DMS79 treated with DMSO at 0.1 percent for 48 hours (cell line): ENCODE measurements at regions not wholly inside any gene's neighbourhood (a gene's known extent, or its start where the extent isn't known, plus 50 kb on each side); places are given as distances from the start of the nearest gene placed in this dataset.
"Not testable (repeated sequence)": the region's sequence is repeated elsewhere in the genome, so short reads cannot be mapped to it uniquely, and the experiment has no call there.

Source experiments
- DNase-seq: peaks from one replicate; lab custom pipeline; 2025; lab: John Stamatoyannopoulos, UW

DNA sequence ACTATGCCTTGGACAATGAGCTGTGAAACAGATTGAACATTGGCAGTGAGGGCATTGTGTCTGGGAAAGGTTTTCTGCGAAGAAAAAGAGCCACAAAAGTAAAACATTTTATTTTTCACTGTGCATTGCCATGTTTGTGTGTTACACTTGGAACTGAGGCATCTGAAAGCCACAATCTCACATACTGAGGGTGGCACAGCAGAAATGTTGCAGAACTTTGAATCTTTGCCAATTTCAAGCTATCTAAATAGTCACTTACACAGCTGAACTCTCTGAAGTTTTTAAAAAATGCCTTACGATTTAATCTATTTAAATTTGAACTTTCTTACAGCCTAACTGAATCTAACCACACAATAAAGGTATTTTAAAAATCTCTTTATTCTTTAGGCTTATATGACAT, 154.1 kb upstream of the GRM7 start:
- no peak for DNase-seq

DNA sequence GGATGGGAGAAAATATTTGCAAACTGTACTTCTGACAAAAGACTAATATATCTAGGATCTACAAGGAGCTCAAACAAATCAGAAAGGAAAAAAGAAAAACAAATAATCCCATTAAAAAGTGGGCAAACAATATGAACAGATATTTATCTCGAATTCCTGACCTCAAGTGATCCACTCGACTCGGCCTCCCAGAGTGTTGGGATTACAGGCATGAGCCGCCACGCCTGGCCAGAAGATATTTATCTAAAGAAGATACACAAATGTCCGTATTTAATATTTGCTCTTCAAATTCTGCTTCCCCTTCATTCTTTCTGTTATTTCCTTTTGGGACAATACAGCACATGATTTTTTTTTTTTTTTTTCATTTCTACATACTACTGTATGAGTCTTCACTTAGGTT, 151.7 kb upstream of the GRM7 start:
- no peak for DNase-seq

DNA sequence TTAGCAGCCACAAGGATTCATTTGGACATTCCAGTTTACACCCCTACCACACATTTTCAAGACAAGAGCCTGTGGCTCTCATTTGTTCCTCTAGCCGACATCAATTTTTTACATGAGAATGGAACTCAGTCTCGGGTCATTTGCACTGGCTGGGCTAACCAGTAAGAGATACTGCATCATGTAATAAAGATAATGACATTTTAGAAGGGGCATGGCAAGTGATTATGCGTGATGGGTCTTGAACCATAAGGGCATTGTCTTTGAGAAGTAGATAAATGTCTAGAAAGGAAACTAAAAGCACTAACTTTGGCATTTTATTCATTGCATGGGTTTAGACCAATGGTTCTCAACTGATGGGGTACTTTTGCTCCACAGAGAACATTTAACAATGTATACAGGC, 146.0 kb upstream of the GRM7 start:
- no peak for DNase-seq

GRCh38 chr3:6716420-6716819, 144.5 kb upstream of the GRM7 start:
- no peak for DNase-seq

DNA sequence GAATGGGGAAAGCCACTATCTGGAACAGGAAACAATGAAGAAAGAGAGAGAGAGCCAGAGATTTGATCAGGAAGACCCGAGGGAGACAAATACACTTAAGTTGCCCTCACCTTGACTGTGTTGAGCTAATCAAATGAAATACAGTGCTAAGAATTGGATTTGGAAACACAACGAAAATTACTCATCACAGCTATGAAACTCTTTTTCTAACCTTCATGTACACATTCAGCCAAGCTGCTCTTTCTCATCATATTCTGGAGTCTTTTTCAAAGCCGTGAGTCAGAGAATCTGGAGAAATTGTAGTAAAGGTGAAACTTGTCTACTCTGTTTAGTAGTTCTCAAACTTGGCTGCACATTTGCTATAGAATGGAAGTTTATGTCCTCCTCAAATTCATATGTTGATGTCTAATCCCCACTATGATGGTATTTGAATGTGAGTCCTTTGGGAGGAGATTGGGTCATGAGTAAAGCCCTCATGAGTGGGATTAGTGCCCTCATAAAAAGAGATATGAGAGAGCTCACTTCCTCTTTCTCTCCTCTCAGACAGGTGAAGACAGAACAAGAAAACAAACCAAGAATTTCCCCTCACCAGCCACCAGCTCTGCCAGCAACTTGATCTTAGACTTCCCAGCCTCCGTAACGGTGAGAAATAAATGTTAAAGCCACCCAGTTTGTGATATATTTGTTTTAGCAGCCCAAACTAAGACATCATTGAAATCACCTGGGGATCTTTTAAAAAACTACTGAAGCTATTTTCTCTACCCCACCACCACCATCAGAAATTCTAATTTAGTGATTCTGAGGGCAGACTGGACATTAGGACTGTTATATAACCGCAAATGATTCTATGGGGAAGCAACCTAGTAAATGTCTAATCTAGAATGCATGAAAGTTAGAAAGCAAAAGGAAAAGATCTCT, 143.6 kb upstream of the GRM7 start:
- no peak for DNase-seq

DNA sequence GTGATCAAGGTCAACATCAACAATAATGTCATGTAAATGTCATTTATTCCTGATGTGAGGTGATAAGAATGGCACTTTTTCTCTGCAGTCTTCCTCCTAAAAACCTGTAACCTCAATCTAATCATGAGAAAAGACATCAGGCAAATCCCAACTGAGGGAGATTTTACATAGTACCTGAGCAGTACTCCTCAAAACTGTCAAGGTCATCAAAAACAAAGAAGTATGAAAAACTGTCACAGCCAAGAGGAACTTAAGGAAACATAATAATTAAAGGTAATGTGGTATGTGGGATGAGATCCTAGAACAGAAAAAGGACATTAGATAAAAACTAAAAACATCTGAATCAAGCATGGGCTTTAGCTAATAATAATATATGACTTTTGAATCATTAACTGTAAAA, 140.9 kb upstream of the GRM7 start:
- DNase-seq: no peak

DNA sequence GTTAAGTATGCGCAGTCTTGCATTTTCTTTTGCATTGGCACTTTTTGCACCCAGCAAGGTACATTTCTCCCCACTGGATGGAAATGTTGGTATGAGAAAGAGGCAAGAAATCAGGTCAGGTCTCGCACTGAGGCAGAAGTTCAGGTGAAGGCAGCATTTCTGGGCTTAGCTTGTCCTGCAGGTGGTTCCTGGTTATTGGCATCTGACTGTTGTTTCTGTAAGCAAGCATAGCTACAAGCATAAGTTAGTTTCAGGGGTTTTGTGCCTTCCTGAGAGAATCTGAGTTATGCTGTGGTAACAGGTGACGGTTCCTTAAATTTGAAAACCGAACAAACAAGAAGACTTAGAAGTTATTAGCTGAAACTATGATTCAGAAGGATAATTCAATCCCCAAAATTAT, 139.4 kb upstream of the GRM7 start:
- no peak for DNase-seq

DNA sequence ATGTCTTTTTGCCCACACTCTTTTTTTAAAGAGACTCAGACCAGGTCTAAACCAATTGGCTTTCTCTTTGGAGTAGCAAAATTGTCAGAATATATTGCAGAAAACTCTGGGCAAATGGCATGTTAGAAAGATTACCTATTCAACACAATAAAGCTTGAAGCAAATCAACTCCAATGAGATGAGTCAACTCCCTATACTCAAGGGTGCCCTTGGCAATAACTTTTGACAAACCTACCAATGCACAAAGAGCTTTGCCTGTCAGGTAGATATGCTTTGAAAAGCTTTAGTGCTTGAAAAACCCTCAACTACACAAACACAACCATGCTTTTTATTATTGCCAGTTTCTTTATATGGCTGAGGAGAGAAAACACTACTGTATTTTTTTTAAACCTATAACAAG, 137.7 kb upstream of the GRM7 start:
- no peak for DNase-seq

GRCh38 chr3:6726811-6727210, 134.1 kb upstream of the GRM7 start:
- DNase-seq: no peak

DNA sequence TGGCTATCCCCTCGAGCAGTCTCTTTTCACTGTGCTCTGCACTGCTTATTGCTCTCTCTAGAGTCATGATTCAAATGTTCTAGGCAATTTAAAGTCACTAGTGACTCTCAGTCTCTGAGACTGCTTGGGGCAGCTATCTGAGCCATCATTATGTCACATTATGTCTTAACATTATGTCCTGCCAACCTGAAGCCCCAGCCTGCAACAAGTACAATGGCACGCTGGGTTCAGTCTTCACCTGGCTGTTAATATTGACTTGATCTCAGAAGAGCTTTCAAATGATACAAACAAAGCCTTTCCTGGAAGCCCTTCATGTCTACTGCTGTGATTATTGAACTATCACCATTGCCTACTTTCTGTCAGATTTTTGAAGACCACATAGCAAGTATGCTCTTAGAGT, 128.1 kb upstream of the GRM7 start:
- DNase-seq: no peak

DNA sequence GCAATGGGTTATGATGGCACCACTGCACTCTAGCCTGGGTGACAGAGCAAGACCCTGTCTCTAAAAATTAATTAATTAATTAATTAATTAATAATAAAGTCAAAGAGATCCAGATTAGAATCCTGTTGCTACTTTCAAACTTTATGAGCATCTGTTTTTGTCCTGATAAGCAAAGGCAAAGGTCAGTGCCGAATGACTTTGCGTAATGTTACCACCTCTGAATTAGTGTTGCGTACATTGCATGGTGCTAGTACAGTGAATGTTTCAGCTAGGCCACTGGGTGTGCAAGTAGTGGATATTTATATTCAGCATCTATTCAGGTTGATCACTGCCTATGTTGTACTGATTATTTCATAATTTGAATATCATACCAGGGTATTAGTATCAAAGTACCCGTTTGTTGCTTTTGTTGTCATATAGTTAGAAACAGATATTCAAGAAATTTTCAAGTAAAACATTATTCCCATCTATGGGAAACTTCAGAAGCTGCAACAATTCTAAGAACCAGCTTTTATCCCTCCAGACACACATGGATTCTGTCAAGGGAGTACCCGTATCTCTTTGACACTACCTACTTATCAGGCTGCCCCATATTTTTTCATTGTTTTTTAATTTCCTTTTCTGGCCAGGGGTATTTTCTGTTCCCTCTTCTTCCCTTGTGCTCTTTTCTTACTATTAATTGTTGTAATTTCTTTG, 127.1 kb upstream of the GRM7 start:
- DNase-seq: no peak

DNA sequence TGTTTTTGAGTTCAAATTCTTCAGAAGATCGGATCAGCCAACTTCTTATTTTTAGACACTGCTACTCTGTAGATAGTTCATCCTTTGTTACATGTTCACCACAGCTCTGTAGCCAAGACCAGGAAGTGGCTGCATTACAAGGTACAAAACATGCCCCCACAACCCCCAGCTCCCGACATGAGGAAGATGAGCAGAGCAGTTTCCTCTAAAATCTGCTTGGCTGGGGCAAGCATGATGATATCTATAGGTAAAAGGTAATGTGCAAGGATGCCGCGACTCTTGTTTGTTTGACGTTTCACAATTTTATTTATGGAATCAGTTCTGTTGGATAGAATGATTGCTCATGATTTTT, 126.5 kb upstream of the GRM7 start:
- DNase-seq: no peak

GRCh38 chr3:6736836-6737629, 123.9 kb upstream of the GRM7 start:
- no peak for DNase-seq

DNA sequence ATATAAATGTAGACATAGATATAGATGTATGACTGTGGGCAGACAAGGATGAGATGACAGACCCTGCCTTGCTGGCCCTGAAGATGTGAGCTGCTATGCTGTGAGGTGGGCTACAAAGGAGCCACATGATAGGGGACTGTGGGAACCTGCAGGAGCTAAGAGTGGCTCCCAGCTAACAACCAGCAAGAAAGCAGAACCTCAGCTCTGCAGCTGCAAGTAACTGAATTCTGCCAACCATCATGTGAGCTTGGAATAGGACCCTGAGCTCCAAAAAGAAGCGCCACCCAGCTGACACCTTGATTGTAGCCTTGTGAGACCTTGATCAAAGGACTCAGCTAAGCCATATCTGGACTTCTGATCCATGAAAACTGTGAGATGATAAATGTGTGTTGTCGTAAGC, 123.3 kb upstream of the GRM7 start:
- DNase-seq: no peak

DNA sequence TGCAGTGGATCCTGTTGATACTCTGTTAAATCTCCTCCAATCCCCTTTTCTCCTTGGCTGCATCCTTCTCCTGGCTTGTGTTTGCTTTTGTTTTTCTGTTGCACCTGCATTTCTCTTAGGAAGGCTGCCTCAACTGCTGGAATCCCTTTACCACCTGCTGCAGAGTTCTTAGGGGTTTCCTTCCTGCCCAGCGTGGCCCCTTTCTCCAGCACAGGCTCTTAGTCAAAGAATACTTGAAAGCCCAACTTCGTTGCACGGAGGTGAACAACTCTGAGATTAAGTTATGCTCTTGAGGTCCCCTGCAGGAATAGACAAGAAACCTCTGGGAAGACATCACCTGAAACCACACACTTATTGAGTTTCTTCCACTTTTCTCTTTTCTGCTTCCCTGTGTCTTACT, 121.6 kb upstream of the GRM7 start:
- DNase-seq: no peak

GRCh38 chr3:6743067-6743720, 117.7 kb upstream of the GRM7 start:
- DNase-seq: no peak

DNA sequence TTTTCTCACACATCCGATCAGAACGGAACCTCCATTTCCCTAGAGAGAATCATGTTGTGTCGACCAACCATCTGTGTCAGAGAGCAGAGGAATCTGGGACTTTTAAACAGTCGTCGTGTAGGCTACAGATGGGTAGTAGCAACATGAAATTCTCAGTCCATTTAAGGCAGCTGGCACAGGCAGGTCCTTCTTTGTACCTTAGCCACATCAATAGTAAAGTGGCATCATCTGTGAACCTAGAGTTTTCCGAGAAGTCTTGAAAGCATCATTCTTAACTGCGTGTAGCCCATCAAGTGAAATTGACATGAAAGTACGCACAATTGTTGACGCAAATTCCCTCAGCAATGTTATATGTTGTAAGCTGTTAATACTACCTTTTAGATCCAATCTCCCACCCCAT, 114.5 kb upstream of the GRM7 start:
- no peak for DNase-seq

DNA sequence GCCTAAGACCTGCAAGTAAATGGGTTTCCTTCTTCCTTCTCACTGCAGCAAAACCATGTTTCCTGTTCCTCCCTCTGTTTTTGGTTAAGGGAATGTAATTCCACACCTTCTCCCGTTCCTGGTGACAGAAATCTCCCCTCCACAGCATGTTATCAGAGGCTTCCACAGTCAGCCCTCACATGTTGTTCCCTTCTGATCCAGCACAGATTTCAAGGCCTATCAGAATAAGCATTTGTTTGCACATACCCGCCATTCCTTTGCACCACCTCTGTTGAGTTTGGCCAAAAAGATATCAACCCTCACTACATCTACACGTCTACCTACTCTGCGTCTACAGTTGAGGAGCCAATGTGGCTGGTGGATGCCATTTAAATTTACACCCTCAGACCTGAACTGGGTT, 113.9 kb upstream of the GRM7 start:
- DNase-seq: no peak

GRCh38 chr3:6750782-6751181, 110.1 kb upstream of the GRM7 start:
- no peak for DNase-seq

- no peak for DNase-seq
Observed at GRCh38 chr3:6753536-6753935, 107.4 kb upstream of the GRM7 start.

DNA sequence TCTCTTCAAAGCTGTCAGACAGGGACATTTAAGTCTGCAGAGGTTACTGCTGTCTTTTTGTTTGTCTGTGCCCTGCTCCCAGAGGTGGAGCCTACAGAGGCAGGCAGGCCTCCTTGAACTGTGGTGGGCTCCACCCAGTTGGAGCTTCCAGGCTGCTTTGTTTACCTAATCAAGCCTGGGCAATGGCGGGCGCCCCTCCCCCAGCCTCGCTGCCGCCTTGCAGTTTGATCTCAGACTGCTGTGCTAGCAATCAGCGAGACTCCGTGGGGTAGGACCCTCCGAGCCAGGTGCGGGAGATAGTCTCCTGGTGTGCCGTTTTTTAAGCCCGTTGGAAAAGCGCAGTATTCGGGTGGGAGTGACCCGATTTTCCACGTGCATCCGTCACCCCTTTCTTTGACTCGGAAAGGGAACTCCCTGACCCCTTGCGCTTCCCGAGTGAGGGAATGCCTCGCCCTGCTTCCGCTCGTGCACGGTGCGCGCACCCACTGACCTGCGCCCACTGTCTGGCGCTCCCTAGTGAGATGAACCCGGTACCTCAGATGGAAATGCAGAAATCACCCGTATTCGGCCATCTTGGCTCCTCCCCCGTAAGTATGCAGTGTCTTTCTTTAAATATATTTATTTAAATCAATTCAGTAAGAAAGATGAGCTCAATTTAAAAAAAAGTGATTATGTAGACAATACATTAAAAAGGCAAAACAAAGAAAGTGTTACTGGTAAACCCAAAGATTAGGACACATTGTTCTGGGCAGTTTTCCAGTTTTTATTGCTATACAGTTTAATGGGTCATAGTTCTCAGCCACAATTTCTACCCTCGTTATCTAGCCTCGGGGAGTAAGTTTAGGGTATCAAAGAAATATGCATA, 91.2 kb upstream of the GRM7 start:
- DNase-seq: not testable (repeated sequence)

- no peak for DNase-seq
Observed at GRCh38 chr3:6770397-6770690, 90.6 kb upstream of the GRM7 start.
